Mesothelial cell of epicardium (in vitro differentiated cells): ENCODE measurements at regions not wholly inside any gene's neighbourhood (a gene's known extent, or its start where the extent isn't known, plus 50 kb on each side); places are given as distances from the start of the nearest gene placed in this dataset.

Experiments used
- DNase-seq, 2 experiments: peaks; one replicate each; pipeline ENCODE4 v3.0.0; 2021; ENCODE audit warnings: low spot score in 2 of 2; ENCODE audit not compliant: unreplicated experiment in 2 of 2
- H3K27ac Mint-ChIP-seq: 2 replicates; pipeline ENCODE4 v1.8.0; 2021; ENCODE audit warnings: mixed read lengths
- H3K27me3 Mint-ChIP-seq: 2 replicates; pipeline ENCODE4 v1.8.0; 2021; ENCODE audit warnings: low read depth, mixed read lengths
- H3K36me3 Mint-ChIP-seq: 2 replicates; pipeline ENCODE4 v1.8.0; 2021; ENCODE audit warnings: mixed read lengths
- H3K4me1 Mint-ChIP-seq: 2 replicates; pipeline ENCODE4 v1.8.0; 2021; ENCODE audit warnings: mixed read lengths
- H3K4me3 Mint-ChIP-seq: 2 replicates; pipeline ENCODE4 v1.8.0; 2021; ENCODE audit warnings: mild to moderate bottlenecking, moderate library complexity, mixed read lengths
- H3K9me3 Mint-ChIP-seq: 2 replicates; pipeline ENCODE4 v1.8.0; 2021; ENCODE audit warnings: mixed read lengths
- TF ChIP-seq, protein P1 (sequence below): fragments of 200-600 bp; sonication (generic); IDR thresholded peaks from one replicate; pipeline ENCODE4 v1.5.0; 2021; ENCODE audit warnings: antibody characterized with exemption; ENCODE audit not compliant: unreplicated experiment

DNA sequence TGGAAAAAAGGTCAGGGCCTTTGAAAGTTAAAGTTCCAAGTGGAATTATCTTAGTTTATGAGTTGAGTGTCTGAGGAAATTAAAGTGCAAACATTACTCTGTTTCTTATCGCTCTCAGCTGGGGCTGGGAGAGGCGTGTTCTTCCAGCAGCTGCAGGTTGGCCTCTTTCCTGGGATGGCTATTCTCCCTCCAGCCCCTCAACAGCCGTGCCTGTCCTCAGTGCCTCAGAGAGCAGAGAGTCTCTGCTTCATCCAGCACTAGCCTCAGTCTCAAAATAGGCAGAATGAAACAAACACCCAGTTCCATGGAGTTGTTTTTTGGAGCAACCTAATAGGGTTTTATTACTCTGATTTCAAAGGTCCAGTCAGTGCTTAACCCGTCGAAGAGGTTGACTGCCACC is 298.1 kb downstream of the GALR1 start:
- DNase-seq, result no peak
- Mint-ChIP-seq H3K4me1 (no peaks in the 10 kb centered on the region), H3K9me3 (peaks cover 3% of the 10 kb centered on the region), H3K4me3 (no peak overlapping the region), H3K27ac (no peak overlapping the region), H3K27me3 (no peaks in the 10 kb centered on the region), H3K36me3 (no peaks in the 10 kb centered on the region)
- TF ChIP-seq, protein P1, sequence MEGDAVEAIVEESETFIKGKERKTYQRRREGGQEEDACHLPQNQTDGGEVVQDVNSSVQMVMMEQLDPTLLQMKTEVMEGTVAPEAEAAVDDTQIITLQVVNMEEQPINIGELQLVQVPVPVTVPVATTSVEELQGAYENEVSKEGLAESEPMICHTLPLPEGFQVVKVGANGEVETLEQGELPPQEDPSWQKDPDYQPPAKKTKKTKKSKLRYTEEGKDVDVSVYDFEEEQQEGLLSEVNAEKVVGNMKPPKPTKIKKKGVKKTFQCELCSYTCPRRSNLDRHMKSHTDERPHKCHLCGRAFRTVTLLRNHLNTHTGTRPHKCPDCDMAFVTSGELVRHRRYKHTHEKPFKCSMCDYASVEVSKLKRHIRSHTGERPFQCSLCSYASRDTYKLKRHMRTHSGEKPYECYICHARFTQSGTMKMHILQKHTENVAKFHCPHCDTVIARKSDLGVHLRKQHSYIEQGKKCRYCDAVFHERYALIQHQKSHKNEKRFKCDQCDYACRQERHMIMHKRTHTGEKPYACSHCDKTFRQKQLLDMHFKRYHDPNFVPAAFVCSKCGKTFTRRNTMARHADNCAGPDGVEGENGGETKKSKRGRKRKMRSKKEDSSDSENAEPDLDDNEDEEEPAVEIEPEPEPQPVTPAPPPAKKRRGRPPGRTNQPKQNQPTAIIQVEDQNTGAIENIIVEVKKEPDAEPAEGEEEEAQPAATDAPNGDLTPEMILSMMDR, result no peak

DNA sequence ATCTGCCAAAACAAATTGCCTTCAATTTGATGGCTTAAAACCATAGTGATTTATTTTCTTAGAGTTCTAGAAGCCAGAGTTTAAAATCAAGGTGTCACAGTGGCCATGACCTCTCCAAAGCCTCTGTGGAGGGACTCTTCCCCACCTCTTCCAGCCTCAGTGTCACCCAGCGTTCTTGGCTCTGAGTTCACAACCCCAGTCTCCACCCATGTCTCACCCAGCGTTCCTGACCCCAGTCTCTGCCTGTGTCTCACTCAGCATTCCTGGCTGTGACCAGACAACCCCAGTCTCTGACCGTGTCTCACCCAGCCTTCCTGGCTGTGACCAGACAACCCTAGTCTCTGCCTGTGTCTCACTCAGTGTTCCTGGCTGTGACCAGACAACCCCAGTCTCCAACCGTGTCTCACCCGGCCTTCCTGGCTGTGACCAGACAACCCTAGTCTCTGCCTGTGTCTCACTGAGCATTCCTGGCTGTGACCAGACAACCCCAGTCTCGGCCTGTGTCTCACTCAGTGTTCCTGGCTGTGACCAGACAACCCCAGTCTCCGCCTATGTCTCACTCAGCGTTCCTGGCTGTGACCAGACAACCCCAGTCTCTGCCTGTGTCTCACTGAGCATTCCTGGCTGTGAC is 299.3 kb downstream of the GALR1 start:
- no peak for DNase-seq
- Mint-ChIP-seq H3K9me3 (no peaks in the 10 kb centered on the region), H3K36me3 (no peaks in the 10 kb centered on the region), H3K27me3 (no peaks in the 10 kb centered on the region), H3K4me1 (no peaks in the 10 kb centered on the region), H3K4me3 (no peak overlapping the region), H3K27ac (no peak overlapping the region)
- TF ChIP-seq, protein P1, result no peak

- H3K4me1 Mint-ChIP-seq, result no peaks in the 10 kb centered on the region
- DNase-seq, result no peak
- no peaks in the 10 kb centered on the region for H3K27me3 Mint-ChIP-seq
- TF ChIP-seq, protein P1, result no peak
- no peaks in the 10 kb centered on the region for H3K9me3 Mint-ChIP-seq
- H3K27ac Mint-ChIP-seq, result no peak overlapping the region
- H3K36me3 Mint-ChIP-seq, result no peaks in the 10 kb centered on the region
- H3K4me3 Mint-ChIP-seq, result no peak overlapping the region
These were observed 301.0 kb downstream of the GALR1 start for GRCh38 chr18:77550625-77551024.

DNA sequence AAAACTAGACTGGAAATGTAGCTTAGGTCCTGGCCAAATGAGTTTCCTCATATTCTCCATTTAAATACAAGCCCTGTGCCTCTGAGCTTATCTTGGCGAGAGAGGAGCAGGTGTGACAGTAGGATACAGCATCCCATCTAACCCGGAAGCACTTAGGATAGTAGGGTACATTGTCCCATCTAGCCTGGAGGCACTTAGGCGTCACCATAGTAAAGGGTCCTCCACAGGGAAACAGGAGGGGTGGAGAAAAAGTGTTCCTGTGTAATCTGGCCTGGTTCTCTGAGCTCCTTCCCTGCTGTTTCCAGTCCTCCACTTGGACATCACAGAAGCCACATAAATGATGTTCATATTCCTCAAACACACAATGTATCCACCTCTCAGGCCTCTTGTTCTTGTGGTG is 301.4 kb downstream of the GALR1 start:
- Mint-ChIP-seq H3K27ac (no peak overlapping the region), H3K9me3 (no peaks in the 10 kb centered on the region), H3K4me3 (no peak overlapping the region), H3K27me3 (no peaks in the 10 kb centered on the region), H3K4me1 (no peaks in the 10 kb centered on the region), H3K36me3 (no peaks in the 10 kb centered on the region)
- TF ChIP-seq, protein P1, result no peak
- no peak for DNase-seq

- Mint-ChIP-seq H3K27me3 (no peaks in the 10 kb centered on the region), H3K4me3 (no peak overlapping the region), H3K27ac (no peak overlapping the region), H3K36me3 (no peaks in the 10 kb centered on the region), H3K9me3 (no peaks in the 10 kb centered on the region), H3K4me1 (no peaks in the 10 kb centered on the region)
- TF ChIP-seq, protein P1, result no peak
- no peak for DNase-seq
These were observed 303.3 kb downstream of the GALR1 start for GRCh38 chr18:77552945-77553344.

GRCh38 chr18:77554061-77554460 is 304.4 kb downstream of the GALR1 start:
- no peaks in the 10 kb centered on the region for H3K27me3 Mint-ChIP-seq
- no peak overlapping the region for H3K4me3 Mint-ChIP-seq
- H3K9me3 Mint-ChIP-seq, result no peaks in the 10 kb centered on the region
- DNase-seq, result no peak
- no peaks in the 10 kb centered on the region for H3K4me1 Mint-ChIP-seq
- no peaks in the 10 kb centered on the region for H3K36me3 Mint-ChIP-seq
- TF ChIP-seq, protein P1, result no peak
- no peak overlapping the region for H3K27ac Mint-ChIP-seq
